ENCODE measurements at regions not wholly inside any gene's neighbourhood (a gene's known extent, or its start where the extent isn't known, plus 50 kb on each side); places are given as distances from the start of the nearest gene placed in this dataset.

GRCh38 chr3:116977441-116977840 lies 267.9 kb downstream of the TUSC7 start:
- TF ChIP-seq CTCF (IDR thresholded peaks at IDR 0.05) (no peak), POLR2A (IDR thresholded peaks at IDR 0.05) (no peak)

Data from right lobe of liver (tissue), 4 donors.